ENCODE measurements at regions not wholly inside any gene's neighbourhood (a gene's known extent, or its start where the extent isn't known, plus 50 kb on each side); places are given as distances from the start of the nearest gene placed in this dataset.

DNA sequence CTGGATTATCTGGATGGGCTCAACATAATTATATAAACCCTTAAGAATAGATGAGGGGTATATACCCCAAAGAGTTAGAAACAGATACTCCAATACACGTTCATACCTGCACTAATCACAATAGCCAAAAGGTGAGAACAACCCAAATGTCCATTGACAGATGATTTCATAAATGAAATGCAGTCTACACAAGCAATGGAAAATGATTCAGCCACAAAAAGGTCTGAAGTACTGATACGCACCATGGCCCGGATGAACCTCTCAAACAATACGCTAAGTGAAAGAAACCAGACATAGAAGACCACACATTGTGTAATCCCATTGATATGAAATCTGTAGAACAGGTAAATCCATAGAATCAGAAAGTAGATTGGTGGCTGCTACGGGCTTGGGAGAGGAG, 316.8 kb downstream of the LPIN1 start:
- H3K4me3 ChIP-seq (ENCODE audit: low read length), result no peak overlapping the region
- H3K9me2 ChIP-seq (replicated peaks; ENCODE audit: control insufficient read depth, low read length), result no peaks in the 10 kb centered on the region
- H3F3A ChIP-seq (ENCODE audit: control insufficient read depth, insufficient read depth), result peaks cover 3% of the 10 kb centered on the region; the same call in 1 of the 2 replicates
- H4K20me1 ChIP-seq (ENCODE audit: control insufficient read depth, insufficient read depth, low read depth, low read length), result no peaks in the 10 kb centered on the region
- no peak overlapping the region for H3K4me2 ChIP-seq (ENCODE audit: low read length)
- no peaks in the 10 kb centered on the region for H3K36me3 ChIP-seq (ENCODE audit: control insufficient read depth, low read length)
- no peaks in the 10 kb centered on the region for H3K27me3 ChIP-seq (ENCODE audit: control insufficient read depth, low read length)
- no peak overlapping the region for H3K27ac ChIP-seq (ENCODE audit: low read depth, low read length)
- H3K4me1 ChIP-seq (ENCODE audit: control insufficient read depth, low read length), result peaks cover 29% of the 10 kb centered on the region
- TF ChIP-seq, protein P1, sequence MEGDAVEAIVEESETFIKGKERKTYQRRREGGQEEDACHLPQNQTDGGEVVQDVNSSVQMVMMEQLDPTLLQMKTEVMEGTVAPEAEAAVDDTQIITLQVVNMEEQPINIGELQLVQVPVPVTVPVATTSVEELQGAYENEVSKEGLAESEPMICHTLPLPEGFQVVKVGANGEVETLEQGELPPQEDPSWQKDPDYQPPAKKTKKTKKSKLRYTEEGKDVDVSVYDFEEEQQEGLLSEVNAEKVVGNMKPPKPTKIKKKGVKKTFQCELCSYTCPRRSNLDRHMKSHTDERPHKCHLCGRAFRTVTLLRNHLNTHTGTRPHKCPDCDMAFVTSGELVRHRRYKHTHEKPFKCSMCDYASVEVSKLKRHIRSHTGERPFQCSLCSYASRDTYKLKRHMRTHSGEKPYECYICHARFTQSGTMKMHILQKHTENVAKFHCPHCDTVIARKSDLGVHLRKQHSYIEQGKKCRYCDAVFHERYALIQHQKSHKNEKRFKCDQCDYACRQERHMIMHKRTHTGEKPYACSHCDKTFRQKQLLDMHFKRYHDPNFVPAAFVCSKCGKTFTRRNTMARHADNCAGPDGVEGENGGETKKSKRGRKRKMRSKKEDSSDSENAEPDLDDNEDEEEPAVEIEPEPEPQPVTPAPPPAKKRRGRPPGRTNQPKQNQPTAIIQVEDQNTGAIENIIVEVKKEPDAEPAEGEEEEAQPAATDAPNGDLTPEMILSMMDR (IDR thresholded peaks at IDR 0.05; ENCODE audit: low read depth, low read length, poor library complexity, severe bottlenecking), result no peak
- no peak for TF ChIP-seq EZH2phosphoT487 (IDR thresholded peaks at IDR 0.05; ENCODE audit: borderline replicate concordance, low read length)
- no peaks in the 10 kb centered on the region for H3K79me2 ChIP-seq (ENCODE audit: control insufficient read depth, low read length)
- peaks cover 8% of the 10 kb centered on the region; the same call in 1 of the 2 replicates for H3K9me3 ChIP-seq (ENCODE audit: control insufficient read depth, insufficient read depth, low read length)

- no peaks in the 10 kb centered on the region for H3K9me2 ChIP-seq (replicated peaks; ENCODE audit: control insufficient read depth, low read length)
- no peaks in the 10 kb centered on the region for H3F3A ChIP-seq (ENCODE audit: control insufficient read depth, insufficient read depth)
- TF ChIP-seq, protein P1 (IDR thresholded peaks at IDR 0.05; ENCODE audit: low read depth, low read length, poor library complexity, severe bottlenecking), result no peak
- no peak for TF ChIP-seq EZH2phosphoT487 (IDR thresholded peaks at IDR 0.05; ENCODE audit: borderline replicate concordance, low read length)
- H3K27me3 ChIP-seq (ENCODE audit: control insufficient read depth, low read length), result no peaks in the 10 kb centered on the region
- no peak overlapping the region for H3K4me2 ChIP-seq (ENCODE audit: low read length)
- peaks cover 8% of the 10 kb centered on the region; the same call in 1 of the 2 replicates for H3K9me3 ChIP-seq (ENCODE audit: control insufficient read depth, insufficient read depth, low read length)
- H3K4me3 ChIP-seq (ENCODE audit: low read length), result no peak overlapping the region
- no peaks in the 10 kb centered on the region for H4K20me1 ChIP-seq (ENCODE audit: control insufficient read depth, insufficient read depth, low read depth, low read length)
- no peaks in the 10 kb centered on the region for H3K36me3 ChIP-seq (ENCODE audit: control insufficient read depth, low read length)
- H3K79me2 ChIP-seq (ENCODE audit: control insufficient read depth, low read length), result no peaks in the 10 kb centered on the region
- H3K27ac ChIP-seq (ENCODE audit: low read depth, low read length), result no peak overlapping the region
- H3K4me1 ChIP-seq (ENCODE audit: control insufficient read depth, low read length), result peaks cover 27% of the 10 kb centered on the region
Observed at GRCh38 chr2:12064153-12064552, 317.7 kb downstream of the LPIN1 start.

DNA sequence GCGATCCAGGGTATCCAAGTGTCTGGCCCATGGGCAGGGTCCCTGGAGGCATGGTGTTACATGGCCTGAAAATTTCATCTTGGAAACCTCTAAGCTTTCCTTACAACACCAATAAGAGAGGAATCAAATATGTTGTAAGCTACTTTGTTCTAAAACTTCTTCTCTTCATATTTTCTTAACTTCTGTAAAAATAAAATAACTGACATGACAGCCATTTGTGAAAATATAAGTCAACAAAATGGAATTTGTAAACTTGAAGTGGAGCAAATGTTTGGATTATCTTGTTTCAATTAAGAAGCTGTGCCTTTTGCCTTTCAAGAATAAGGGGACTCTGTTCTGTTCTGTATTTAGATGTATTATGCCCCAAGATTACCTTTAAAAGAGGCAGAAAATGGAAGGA, 319.7 kb downstream of the LPIN1 start:
- Histone ChIP-seq H3K27me3 (ENCODE audit: control insufficient read depth, low read length) (no peaks in the 10 kb centered on the region), H4K20me1 (ENCODE audit: control insufficient read depth, insufficient read depth, low read depth, low read length) (no peaks in the 10 kb centered on the region), H3K4me1 (ENCODE audit: control insufficient read depth, low read length) (peaks cover 25% of the 10 kb centered on the region), H3K36me3 (ENCODE audit: control insufficient read depth, low read length) (no peaks in the 10 kb centered on the region), H3F3A (ENCODE audit: control insufficient read depth, insufficient read depth) (no peaks in the 10 kb centered on the region), H3K27ac (ENCODE audit: low read depth, low read length) (no peak overlapping the region), H3K79me2 (ENCODE audit: control insufficient read depth, low read length) (no peaks in the 10 kb centered on the region), H3K4me2 (ENCODE audit: low read length) (no peak overlapping the region), H3K9me3 (ENCODE audit: control insufficient read depth, insufficient read depth, low read length) (peaks cover 8% of the 10 kb centered on the region; the same call in 1 of the 2 replicates), H3K4me3 (ENCODE audit: low read length) (no peak overlapping the region), H3K9me2 (replicated peaks; ENCODE audit: control insufficient read depth, low read length) (no peaks in the 10 kb centered on the region)
- TF ChIP-seq, protein P1 (IDR thresholded peaks at IDR 0.05; ENCODE audit: low read depth, low read length, poor library complexity, severe bottlenecking), result no peak
- no peak for TF ChIP-seq EZH2phosphoT487 (IDR thresholded peaks at IDR 0.05; ENCODE audit: borderline replicate concordance, low read length)
